Neuronal stem cell (in vitro differentiated cells): ENCODE measurements at regions not wholly inside any gene's neighbourhood (a gene's known extent, or its start where the extent isn't known, plus 50 kb on each side); places are given as distances from the start of the nearest gene placed in this dataset.

ENCODE experiments used
- DNase-seq: peaks from one replicate; pipeline ENCODE4 v3.0.0-alpha.2; 2013; ENCODE audit warnings: low spot score
- H2AFZ ChIP-seq: one replicate; pipeline ENCODE4 v1.6.1; 2013; ENCODE audit warnings: mild to moderate bottlenecking, low read length, inconsistent platforms
- H2AK5ac ChIP-seq: 2 replicates; pipeline ENCODE4 v1.6.1; 2013; ENCODE audit warnings: low read depth, mild to moderate bottlenecking, inconsistent platforms, low read length, moderate library complexity, mixed read lengths
- H2BK120ac ChIP-seq: 2 replicates; pipeline ENCODE4 v1.6.1; 2013; ENCODE audit warnings: low read depth, mild to moderate bottlenecking, inconsistent platforms, low read length, moderate library complexity, mixed read lengths
- H2BK12ac ChIP-seq: one replicate; pipeline ENCODE4 v1.6.1; 2013; ENCODE audit warnings: low read length, inconsistent platforms
- H2BK15ac ChIP-seq: 2 replicates; pipeline ENCODE4 v1.6.1; 2013; ENCODE audit warnings: mild to moderate bottlenecking, low read length, inconsistent platforms, mixed read lengths
- H2BK5ac ChIP-seq: one replicate; pipeline ENCODE4 v1.6.1; 2013; ENCODE audit warnings: inconsistent platforms, mild to moderate bottlenecking, low read length, moderate library complexity
- H3K14ac ChIP-seq: one replicate; pipeline ENCODE4 v1.6.1; 2013; ENCODE audit warnings: low read length, inconsistent platforms
- H3K18ac ChIP-seq: 2 replicates; pipeline ENCODE4 v1.6.1; 2013; ENCODE audit warnings: low read length, inconsistent platforms
- H3K23ac ChIP-seq: 2 replicates; pipeline ENCODE4 v1.6.1; 2013; ENCODE audit warnings: low read depth, mild to moderate bottlenecking, mixed read lengths, low read length, inconsistent platforms; ENCODE audit not compliant: poor library complexity
- H3K27ac ChIP-seq: replicated peaks from 3 replicates; pipeline ENCODE4 v1.5.1; 2013; ENCODE audit warnings: low read length, inconsistent platforms
- H3K27me3 ChIP-seq, 3 experiments: 2 replicates each; pipeline ENCODE4 v1.6.1; 2013; ENCODE audit warnings: low read length in 3 of 3, mild to moderate bottlenecking in 2 of 3, inconsistent platforms in 1 of 3, low read depth in 1 of 3, mixed read lengths in 1 of 3, moderate library complexity in 1 of 3; ENCODE audit not compliant: control insufficient read depth in 3 of 3, insufficient read depth in 3 of 3
- H3K36me3 ChIP-seq, 2 donors: replicated peaks in 1 of 2; 2 replicates each; pipeline ENCODE4 v1.6.1; 2013; ENCODE audit warnings: low read length in 2 of 2; ENCODE audit not compliant: control insufficient read depth in 2 of 2, insufficient read depth in 2 of 2
- H3K4ac ChIP-seq: 2 replicates; pipeline ENCODE4 v1.6.1; 2013; ENCODE audit warnings: inconsistent platforms, mild to moderate bottlenecking, low read length, moderate library complexity
- H3K4me1 ChIP-seq, 2 donors: 1 replicate in 1 of 2; 2 replicates in 1 of 2; pipeline ENCODE4 v1.6.1; 2013; ENCODE audit warnings: low read length in 2 of 2, low read depth in 1 of 2; ENCODE audit not compliant: control insufficient read depth in 2 of 2, insufficient read depth in 1 of 2
- H3K4me2 ChIP-seq: one replicate; pipeline ENCODE4 v1.6.1; 2013; ENCODE audit warnings: mild to moderate bottlenecking, low read length, inconsistent platforms; ENCODE audit not compliant: insufficient read depth, poor library complexity, severe bottlenecking
- H3K4me3 ChIP-seq, 2 donors: 2 replicates each; pipeline ENCODE4 v1.5.1; 2013; ENCODE audit warnings: low read length in 2 of 2, mild to moderate bottlenecking in 2 of 2, inconsistent platforms in 1 of 2, moderate library complexity in 1 of 2
- H3K79me1 ChIP-seq: one replicate; pipeline ENCODE4 v1.6.1; 2013; ENCODE audit warnings: low read depth, mild to moderate bottlenecking, inconsistent platforms, low read length, moderate library complexity
- H3K9ac ChIP-seq: one replicate; pipeline ENCODE4 v1.6.1; 2013; ENCODE audit warnings: mild to moderate bottlenecking, low read depth, low read length, inconsistent platforms; ENCODE audit not compliant: poor library complexity
- H3K9me3 ChIP-seq, 2 donors: replicated peaks in 1 of 2; 2 replicates each; pipeline versions ENCODE3 to v1.6.1; 2013; ENCODE audit warnings: low read length in 2 of 2, mild to moderate bottlenecking in 2 of 2, inconsistent platforms in 1 of 2, low read depth in 1 of 2, mixed read lengths in 1 of 2, moderate library complexity in 1 of 2; ENCODE audit not compliant: control insufficient read depth in 2 of 2, insufficient read depth in 1 of 2
- H4K8ac ChIP-seq: one replicate; pipeline ENCODE4 v1.6.1; 2013; ENCODE audit warnings: low read depth, mild to moderate bottlenecking, inconsistent platforms, low read length, moderate library complexity
- H4K91ac ChIP-seq: one replicate; pipeline ENCODE4 v1.6.1; 2013; ENCODE audit warnings: low read length, low read depth, mild to moderate bottlenecking, inconsistent platforms; ENCODE audit not compliant: poor library complexity
- WGBS, 2 donors: extraction: QIAGEN DNeasy Blood & Tissue Kit; methylation state at CpG; one replicate each; pipeline ENCODE4 v1.1.7; 2013; ENCODE audit warnings: missing lambda C conversion rate in 2 of 2, mixed read lengths in 1 of 2; ENCODE audit not compliant: insufficient read length in 2 of 2, insufficient replicate concordance in 1 of 2; ENCODE audit errors: extremely low coverage in 2 of 2; 5-methylcytosine and 5-hydroxymethylcytosine counted together

DNA sequence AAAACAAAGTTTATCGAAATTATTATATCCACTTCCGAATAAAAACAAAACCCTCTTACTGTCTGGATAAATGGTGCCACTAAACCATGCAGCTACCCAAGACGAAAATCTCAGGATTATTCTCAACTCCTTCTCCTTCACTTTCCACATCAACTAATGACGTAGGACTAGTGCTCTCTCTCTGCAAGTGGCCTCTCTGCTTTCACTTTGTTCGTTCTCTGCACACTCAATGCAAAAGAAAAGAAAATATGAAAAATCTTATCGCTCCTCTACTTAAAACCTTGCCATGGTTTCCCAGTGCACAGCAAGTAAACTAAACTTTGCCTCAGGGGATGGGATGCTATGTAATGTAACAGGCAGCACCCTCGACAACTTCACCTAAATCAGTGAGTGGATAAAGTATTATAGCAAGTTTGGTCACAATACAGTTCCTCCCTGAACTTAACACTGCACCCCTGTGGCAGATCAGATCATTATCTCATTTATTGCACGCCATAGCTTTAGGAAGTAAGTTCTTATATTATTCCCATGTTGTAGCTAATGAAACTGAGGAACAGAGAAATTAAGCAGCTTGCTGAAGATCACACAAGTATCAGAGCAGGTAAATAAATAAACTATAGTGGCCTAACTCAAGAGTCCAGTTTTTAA is 262.7 kb upstream of the GADL1 start:
- H3K14ac ChIP-seq = no peak overlapping the region
- no peak overlapping the region for H3K18ac ChIP-seq
- H4K8ac ChIP-seq = no peak overlapping the region
- no peaks in the 10 kb centered on the region for H3K9me3 ChIP-seq
- no peak overlapping the region for H3K4ac ChIP-seq
- H2BK120ac ChIP-seq = no peak overlapping the region
- H3K4me3 ChIP-seq = no peak overlapping the region
- H3K4me1 ChIP-seq = no peaks in the 10 kb centered on the region
- no peak overlapping the region for H2BK12ac ChIP-seq
- no peak overlapping the region for H3K23ac ChIP-seq
- H3K36me3 ChIP-seq = no peaks in the 10 kb centered on the region
- H3K27ac ChIP-seq = no peak overlapping the region
- no peak overlapping the region for H2BK5ac ChIP-seq
- no CpG with 5 or more reads among the region's 8 CpGs for WGBS, 2 donors
- H3K4me2 ChIP-seq = no peak overlapping the region
- H4K91ac ChIP-seq = no peak overlapping the region
- H2BK15ac ChIP-seq = no peak overlapping the region
- H3K9ac ChIP-seq = no peak overlapping the region
- no peaks in the 10 kb centered on the region for H3K27me3 ChIP-seq
- H2AK5ac ChIP-seq = no peak overlapping the region
- H2AFZ ChIP-seq = no peak overlapping the region
- no peaks in the 10 kb centered on the region for H3K79me1 ChIP-seq
- no peak for DNase-seq

- Histone ChIP-seq H3K79me1 (no peaks in the 10 kb centered on the region), H3K27ac (no peak overlapping the region), H3K4me2 (no peak overlapping the region), H3K9ac (no peak overlapping the region), H3K14ac (no peak overlapping the region), H2AK5ac (no peak overlapping the region), H3K27me3 (no peaks in the 10 kb centered on the region), H4K91ac (no peak overlapping the region), H3K4ac (no peak overlapping the region), H3K18ac (no peak overlapping the region), H3K4me3 (no peak overlapping the region), H2AFZ (no peak overlapping the region), H3K9me3 (no peaks in the 10 kb centered on the region), H2BK12ac (no peak overlapping the region), H3K23ac (no peak overlapping the region), H2BK5ac (no peak overlapping the region), H2BK15ac (no peak overlapping the region), H3K36me3 (no peaks in the 10 kb centered on the region), H3K4me1 (no peaks in the 10 kb centered on the region), H4K8ac (no peak overlapping the region), H2BK120ac (no peak overlapping the region)
- WGBS, 2 donors = no CpG with 5 or more reads among the region's 3 CpGs
- no peak for DNase-seq
Observed at GRCh38 chr3:31157893-31158620, 263.6 kb upstream of the GADL1 start.

- H4K91ac ChIP-seq = no peak overlapping the region
- no peaks in the 10 kb centered on the region for H3K79me1 ChIP-seq
- no peaks in the 10 kb centered on the region for H3K27me3 ChIP-seq
- no peak overlapping the region for H2BK120ac ChIP-seq
- H3K18ac ChIP-seq = no peak overlapping the region
- H2BK12ac ChIP-seq = no peak overlapping the region
- H3K36me3 ChIP-seq = no peaks in the 10 kb centered on the region
- DNase-seq = no peak
- no peak overlapping the region for H3K23ac ChIP-seq
- no peak overlapping the region for H2AFZ ChIP-seq
- no peaks in the 10 kb centered on the region for H3K9me3 ChIP-seq
- H2BK15ac ChIP-seq = no peak overlapping the region
- no peak overlapping the region for H3K9ac ChIP-seq
- H3K4me3 ChIP-seq = no peak overlapping the region
- no peak overlapping the region for H4K8ac ChIP-seq
- no peak overlapping the region for H3K27ac ChIP-seq
- no peak overlapping the region for H3K4ac ChIP-seq
- WGBS, 2 donors = no CpG with 5 or more reads among the region's 4 CpGs
- H3K4me1 ChIP-seq = no peaks in the 10 kb centered on the region
- H3K14ac ChIP-seq = no peak overlapping the region
- no peak overlapping the region for H2BK5ac ChIP-seq
- no peak overlapping the region for H2AK5ac ChIP-seq
- no peak overlapping the region for H3K4me2 ChIP-seq
Observed at GRCh38 chr3:31159331-31160039, 265.0 kb upstream of the GADL1 start.

- Histone ChIP-seq H2BK120ac (no peak overlapping the region), H3K4me3 (no peak overlapping the region), H2BK15ac (no peak overlapping the region), H3K18ac (no peak overlapping the region), H3K27me3 (no peaks in the 10 kb centered on the region), H3K4me2 (no peak overlapping the region), H4K91ac (no peak overlapping the region), H3K9ac (no peak overlapping the region), H2BK12ac (no peak overlapping the region), H3K23ac (no peak overlapping the region), H3K27ac (no peak overlapping the region), H3K9me3 (no peaks in the 10 kb centered on the region), H2AFZ (no peak overlapping the region), H3K79me1 (no peaks in the 10 kb centered on the region), H3K4ac (no peak overlapping the region), H3K4me1 (peaks cover 4 to 7% of the 10 kb centered on the region in 2 donors), H4K8ac (no peak overlapping the region), H2BK5ac (no peak overlapping the region), H2AK5ac (no peak overlapping the region), H3K14ac (no peak overlapping the region), H3K36me3 (no peaks in the 10 kb centered on the region)
- DNase-seq = no peak
Observed at GRCh38 chr3:31161889-31162288, 267.4 kb upstream of the GADL1 start.
